Esophagus squamous epithelium (tissue), 5 donors: ENCODE measurements at regions not wholly inside any gene's neighbourhood (a gene's known extent, or its start where the extent isn't known, plus 50 kb on each side); places are given as distances from the start of the nearest gene placed in this dataset.

Experiments used
- DNase-seq: peaks from one replicate; lab custom pipeline; 2025; lab: John Stamatoyannopoulos, UW
- H3K27ac ChIP-seq, 4 donors: fragments of 200-600 bp; sonication (generic); one replicate each; pipeline ENCODE4 v1.5.1; 2016 to 2019; ENCODE audit warnings: mild to moderate bottlenecking in 1 of 4
- H3K27me3 ChIP-seq, 4 donors: fragments of 200-600 bp; sonication (generic); 1 replicate in 3 of 4; 2 replicates in 1 of 4; pipeline versions ENCODE4 v1.5.1 to v1.6.0; 2017 to 2021; ENCODE audit warnings: antibody characterized with exemption in 1 of 4
- H3K36me3 ChIP-seq, 3 donors: fragments of 200-600 bp; sonication (generic); one replicate each; pipeline ENCODE4 v1.5.1; 2016 to 2019
- H3K4me1 ChIP-seq, 3 donors: fragments of 200-600 bp; sonication (generic); one replicate each; pipeline ENCODE4 v1.5.1; 2017 to 2019
- H3K4me3 ChIP-seq, 4 donors: fragments of 200-600 bp; sonication (generic); 1 replicate in 3 of 4; 2 replicates in 1 of 4; pipeline ENCODE4 v1.5.1; 2016 to 2019; ENCODE audit warnings: mild to moderate bottlenecking in 2 of 4, moderate library complexity in 1 of 4
- H3K9me3 ChIP-seq, 3 donors: fragments of 200-600 bp; sonication (generic); one replicate each; pipeline ENCODE4 v1.5.1; 2016 to 2019
- POLR2A ChIP-seq, 4 donors: fragments of 450-650 bp; IDR thresholded peaks; one replicate each; pipeline ENCODE4 v1.6.1; 2017; ENCODE audit warnings: antibody characterized with exemption in 4 of 4, mild to moderate bottlenecking in 4 of 4, moderate library complexity in 3 of 4
- WGBS, 2 donors: methylation state at CpG; one replicate each; pipeline ENCODE4 v1.1.5; 2018; 5-methylcytosine and 5-hydroxymethylcytosine counted together
- intact Hi-C: fragments of 100-400 bp; cut with DNase I; formaldehyde crosslinking; loops from one replicate; pipeline ENCODE4 v1.15.0; 2022
- TF ChIP-seq, protein P1 (sequence below), 6 experiments: fragments of 450-650 bp in 4 of 6; fragments of 200-600 bp in 2 of 6; sonication (generic) in 2 of 6; IDR thresholded peaks; one replicate each; pipeline ENCODE4 v1.5.1; 2016 to 2019; ENCODE audit warnings: antibody characterized with exemption in 6 of 6, mild to moderate bottlenecking in 4 of 6, moderate library complexity in 4 of 6
- donor health status: DM: yes; HTN: yes; CAD: no.

DNA sequence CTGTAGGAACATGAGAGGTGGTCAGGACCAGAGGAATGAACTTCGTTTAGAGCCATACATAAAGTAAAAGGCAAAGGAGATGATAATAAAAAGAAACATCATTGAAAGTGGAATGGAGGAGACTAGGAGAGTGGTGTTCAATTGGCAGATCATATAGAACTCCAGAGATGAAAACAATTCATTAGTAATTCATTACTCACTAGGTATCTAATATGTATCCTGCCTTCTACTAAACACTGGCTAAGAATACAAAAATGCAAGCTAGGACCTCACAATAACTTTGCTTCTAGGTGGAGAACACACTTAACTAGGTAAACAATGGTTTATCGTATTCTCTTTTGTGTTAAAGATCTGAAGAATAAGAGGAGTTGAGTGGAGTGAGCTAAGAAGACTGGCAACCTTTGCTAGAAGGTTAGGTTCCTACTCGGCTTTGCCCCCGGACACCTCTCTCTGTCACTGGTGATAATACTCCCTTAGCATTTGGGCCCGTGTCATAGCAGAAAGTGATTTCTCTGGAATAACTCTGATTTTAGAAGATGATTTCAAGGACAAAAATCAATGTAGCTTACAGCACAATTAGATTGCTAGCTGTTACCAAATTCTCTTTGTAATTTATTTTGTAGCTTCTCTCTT is 88.6 kb upstream of the IFNE start:
- H3K9me3 ChIP-seq = no peaks in the 10 kb centered on the region
- TF ChIP-seq, protein P1, sequence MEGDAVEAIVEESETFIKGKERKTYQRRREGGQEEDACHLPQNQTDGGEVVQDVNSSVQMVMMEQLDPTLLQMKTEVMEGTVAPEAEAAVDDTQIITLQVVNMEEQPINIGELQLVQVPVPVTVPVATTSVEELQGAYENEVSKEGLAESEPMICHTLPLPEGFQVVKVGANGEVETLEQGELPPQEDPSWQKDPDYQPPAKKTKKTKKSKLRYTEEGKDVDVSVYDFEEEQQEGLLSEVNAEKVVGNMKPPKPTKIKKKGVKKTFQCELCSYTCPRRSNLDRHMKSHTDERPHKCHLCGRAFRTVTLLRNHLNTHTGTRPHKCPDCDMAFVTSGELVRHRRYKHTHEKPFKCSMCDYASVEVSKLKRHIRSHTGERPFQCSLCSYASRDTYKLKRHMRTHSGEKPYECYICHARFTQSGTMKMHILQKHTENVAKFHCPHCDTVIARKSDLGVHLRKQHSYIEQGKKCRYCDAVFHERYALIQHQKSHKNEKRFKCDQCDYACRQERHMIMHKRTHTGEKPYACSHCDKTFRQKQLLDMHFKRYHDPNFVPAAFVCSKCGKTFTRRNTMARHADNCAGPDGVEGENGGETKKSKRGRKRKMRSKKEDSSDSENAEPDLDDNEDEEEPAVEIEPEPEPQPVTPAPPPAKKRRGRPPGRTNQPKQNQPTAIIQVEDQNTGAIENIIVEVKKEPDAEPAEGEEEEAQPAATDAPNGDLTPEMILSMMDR (IDR thresholded peaks at IDR 0.05) = no peak
- H3K4me1 ChIP-seq = no peaks in the 10 kb centered on the region
- peaks cover 0 to 21% (median 2%) of the 10 kb centered on the region in 4 donors for H3K27me3 ChIP-seq
- WGBS, 2 donors = 69 to 83% methylated on average over 5 of the region's 5 CpGs
- intact Hi-C loops = no loop called here
- no peaks in the 10 kb centered on the region for H3K36me3 ChIP-seq
- DNase-seq = no peak
- no peak overlapping the region for H3K4me3 ChIP-seq
- no peak overlapping the region for H3K27ac ChIP-seq

DNA sequence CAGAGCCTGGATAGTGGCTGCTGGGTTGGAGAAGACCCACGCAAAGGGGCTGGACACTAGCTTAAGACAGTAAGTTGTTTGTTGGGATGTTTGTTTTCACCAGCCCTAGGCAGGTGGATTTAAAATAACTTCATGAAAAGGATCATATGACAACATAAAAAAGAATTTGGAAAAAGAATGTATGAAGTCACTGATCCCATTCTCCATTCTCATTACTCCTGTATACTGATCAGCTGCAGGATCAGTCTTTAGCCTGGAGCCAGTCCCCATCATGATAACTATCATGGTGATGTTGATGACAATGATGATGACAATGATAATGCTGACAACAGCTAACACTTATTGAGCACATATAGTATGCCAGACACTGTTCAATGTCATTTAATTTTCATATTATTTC is 92.1 kb upstream of the IFNE start:
- WGBS, 2 donors = 83 to 86% methylated on average over 1 of the region's 1 CpG
- DNase-seq = no peak
- Histone ChIP-seq H3K9me3 (no peaks in the 10 kb centered on the region), H3K4me3 (no peak overlapping the region), H3K27ac (no peak overlapping the region), H3K36me3 (no peaks in the 10 kb centered on the region), H3K27me3 (peaks cover 0 to 4% (median 0%) of the 10 kb centered on the region in 4 donors), H3K4me1 (peaks cover 0 to 29% (median 6%) of the 10 kb centered on the region in 3 donors)
- intact Hi-C loops = no loop called here
- TF ChIP-seq, protein P1 (IDR thresholded peaks at IDR 0.05) = no peak
- TF ChIP-seq POLR2A (IDR thresholded peaks at IDR 0.05) = no peak

DNA sequence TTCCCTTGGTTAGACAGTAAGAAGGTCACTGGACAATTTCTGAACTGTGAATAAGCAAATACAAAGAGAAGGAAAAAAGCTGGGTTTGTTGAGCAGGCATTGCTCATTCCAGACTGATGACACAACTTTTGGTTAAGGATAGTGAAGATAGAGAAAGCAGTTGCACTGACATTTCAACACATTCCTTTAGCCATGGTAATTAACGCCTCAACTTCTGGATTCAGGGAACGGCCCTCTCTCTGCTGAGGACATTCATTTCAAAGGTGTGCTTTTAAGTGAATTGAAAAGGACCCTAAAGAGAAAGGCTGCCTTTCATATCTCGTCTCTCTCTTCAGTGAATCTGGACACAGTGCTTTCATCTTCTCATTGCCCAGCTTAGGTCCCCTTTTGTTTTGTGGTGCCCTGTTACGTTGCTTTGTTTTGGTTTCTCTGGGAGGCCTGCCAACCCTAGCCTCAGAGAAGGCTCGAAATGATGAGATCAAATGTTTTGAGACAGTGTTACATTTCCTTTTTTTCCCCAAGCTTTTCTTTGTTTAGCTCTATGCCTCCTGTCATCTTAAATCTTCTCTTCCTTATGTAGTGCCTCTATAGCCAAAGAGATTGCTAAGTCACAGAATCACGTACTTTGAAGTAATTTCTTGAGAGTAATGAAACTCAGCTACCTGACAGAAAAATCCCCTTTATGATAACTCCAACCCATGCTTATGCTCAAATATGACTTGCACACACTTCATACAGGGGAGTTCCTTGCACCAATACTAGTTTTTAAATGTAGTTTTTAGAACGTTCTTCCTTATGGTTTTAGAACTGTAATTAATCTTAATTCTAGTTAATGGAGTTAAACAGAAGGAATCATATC is 94.4 kb upstream of the IFNE start:
- WGBS, 2 donors = 9 to 18% methylated on average over 7 of the region's 7 CpGs
- Histone ChIP-seq H3K9me3 (no peaks in the 10 kb centered on the region), H3K4me3 (peak overlapping the region in 2 of 4 donors; percentile 11 to 31), H3K4me1 (peaks cover 0 to 38% (median 6%) of the 10 kb centered on the region in 3 donors), H3K27me3 (no peaks in the 10 kb centered on the region), H3K27ac (peak overlapping the region in 3 of 4 donors; percentile 30 to 64 (median 42)), H3K36me3 (no peaks in the 10 kb centered on the region)
- DNase-seq = no peak
- no peak for TF ChIP-seq POLR2A (IDR thresholded peaks at IDR 0.05)
- TF ChIP-seq, protein P1 (IDR thresholded peaks at IDR 0.05) = no peak
- intact Hi-C loops = no loop called here

DNA sequence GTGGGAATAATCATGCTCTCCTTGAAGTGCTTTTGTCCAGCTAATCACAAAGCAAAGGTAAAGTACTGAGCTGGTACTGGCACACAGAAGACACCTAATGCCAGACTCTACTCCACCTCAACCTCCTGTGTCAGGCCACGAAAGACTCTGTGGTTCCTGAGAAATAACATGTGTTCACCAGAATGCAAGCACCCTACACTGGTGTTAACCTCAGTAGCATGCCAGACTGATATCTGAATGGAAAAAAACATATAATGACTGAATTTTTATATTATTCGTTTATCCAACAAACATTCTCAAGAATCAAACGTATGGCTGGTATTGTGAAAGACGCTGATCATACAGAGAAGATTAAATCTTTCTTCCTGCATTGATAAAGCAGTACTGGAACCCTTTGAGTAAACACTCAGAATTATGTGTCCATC is 97.1 kb upstream of the IFNE start:
- H3K27ac ChIP-seq = peak overlapping the region; percentile 9 to 75 (median 66)
- peaks cover 0 to 38% (median 6%) of the 10 kb centered on the region in 3 donors for H3K4me1 ChIP-seq
- H3K4me3 ChIP-seq = no peak overlapping the region
- intact Hi-C loops = no loop called here
- DNase-seq = no peak
- TF ChIP-seq POLR2A (IDR thresholded peaks at IDR 0.05) = no peak
- H3K9me3 ChIP-seq = no peaks in the 10 kb centered on the region
- H3K36me3 ChIP-seq = no peaks in the 10 kb centered on the region
- 31 to 60% methylated on average over 4 of the region's 4 CpGs for WGBS, 2 donors
- H3K27me3 ChIP-seq = no peaks in the 10 kb centered on the region

DNA sequence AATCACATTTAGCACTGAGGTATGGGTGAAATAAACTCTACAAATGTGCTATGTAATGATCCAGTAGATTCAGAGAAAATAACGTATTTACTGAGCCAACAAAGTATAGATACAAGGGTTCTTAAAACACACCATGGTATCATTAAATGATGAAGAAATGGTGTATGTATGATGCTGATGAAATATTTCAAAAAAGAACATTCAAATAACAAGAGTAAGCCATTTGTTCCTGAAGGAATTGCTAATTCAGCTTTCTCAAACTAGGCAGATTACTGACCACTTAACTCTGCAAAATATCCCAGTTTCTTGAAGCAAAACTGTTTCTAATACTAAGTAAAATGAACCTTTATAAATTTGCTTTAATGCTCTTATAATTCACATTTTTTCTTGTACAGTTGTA is 97.6 kb upstream of the IFNE start:
- 67 to 70% methylated on average over 1 of the region's 1 CpG for WGBS, 2 donors
- no peaks in the 10 kb centered on the region for H3K9me3 ChIP-seq
- no peak for DNase-seq
- H3K36me3 ChIP-seq = no peaks in the 10 kb centered on the region
- H3K27ac ChIP-seq = peak overlapping the region in 3 of 4 donors; percentile 64 to 75 (median 67)
- H3K4me1 ChIP-seq = peaks cover 0 to 42% (median 6%) of the 10 kb centered on the region in 3 donors
- TF ChIP-seq, protein P1 (IDR thresholded peaks at IDR 0.05) = no peak
- TF ChIP-seq POLR2A (IDR thresholded peaks at IDR 0.05) = no peak
- no peak overlapping the region for H3K4me3 ChIP-seq
- H3K27me3 ChIP-seq = no peaks in the 10 kb centered on the region
- intact Hi-C loops = no loop called here
